Left lung (tissue), 4 donors: ENCODE measurements at regions not wholly inside any gene's neighbourhood (a gene's known extent, or its start where the extent isn't known, plus 50 kb on each side); places are given as distances from the start of the nearest gene placed in this dataset.

ENCODE experiments used
- ATAC-seq: fragments of 200-7000 bp; cut with Tn5 transposase; one replicate; pipeline ENCODE4 v1.9.1; 2020; ENCODE audit warnings: moderate library complexity
- DNase-seq, 4 donors: peaks; one replicate each; pipeline ENCODE4 v3.0.0-alpha.2; 2013 to 2020
- H3K27ac ChIP-seq, 2 donors: fragments of 200-600 bp; sonication (generic) in 1 of 2; one replicate each; pipeline versions ENCODE4 v1.5.0 to v1.8.0; 2020 to 2021
- H3K27me3 ChIP-seq, 2 donors: fragments of 200-600 bp; sonication (generic) in 1 of 2; one replicate each; pipeline versions ENCODE4 v1.5.0 to v1.8.0; 2020 to 2021
- H3K36me3 ChIP-seq, 2 donors: fragments of 200-600 bp; sonication (generic) in 1 of 2; one replicate each; pipeline versions ENCODE4 v1.5.0 to v1.8.0; 2020 to 2021
- H3K4me1 ChIP-seq, 2 donors: fragments of 200-600 bp; one replicate each; pipeline ENCODE4 v1.8.0; 2021
- H3K4me3 ChIP-seq, 2 donors: fragments of 200-600 bp; sonication (generic) in 1 of 2; one replicate each; pipeline versions ENCODE4 v1.5.0 to v1.8.0; 2020 to 2021; ENCODE audit warnings: mild to moderate bottlenecking in 1 of 2
- H3K9me3 ChIP-seq, 2 donors: fragments of 200-600 bp; sonication (generic) in 1 of 2; one replicate each; pipeline versions ENCODE4 v1.5.0 to v1.8.0; 2020 to 2021
- CTCF ChIP-seq, 2 donors: fragments of 200-600 bp; sonication (generic) in 1 of 2; IDR thresholded peaks; one replicate each; pipeline versions ENCODE4 v1.5.0 to v1.8.0; 2021; ENCODE audit warnings: antibody characterized with exemption in 2 of 2
- intact Hi-C, 2 donors: fragments of 100-400 bp; cut with DNase I; formaldehyde crosslinking; loops; one replicate each; pipeline versions ENCODE4 v1.11.2 to v1.14.2; 2022
- donor health status: DM: no; HTN: yes; CAD: no.
- donor health status: DM: no; HTN: no; CAD: no.

- no peak for TF ChIP-seq CTCF (IDR thresholded peaks at IDR 0.05)
- Histone ChIP-seq H3K9me3 (no peaks in the 10 kb centered on the region), H3K27me3 (no peaks in the 10 kb centered on the region), H3K4me3 (no peak overlapping the region), H3K36me3 (no peaks in the 10 kb centered on the region), H3K27ac (no peak overlapping the region), H3K4me1 (peaks cover 0 to 12% of the 10 kb centered on the region in 2 donors)
- intact Hi-C loops = no loop called here
- DNase-seq (no peak), ATAC-seq (no peak)
Measured at GRCh38 chr9:105132606-105133005, 111.8 kb upstream of the SLC44A1 start.

GRCh38 chr9:105138306-105138801, 106.1 kb upstream of the SLC44A1 start:
- DNase-seq (no peak), ATAC-seq (no peak)
- Histone ChIP-seq H3K4me3 (no peak overlapping the region), H3K4me1 (peaks cover 4 to 29% of the 10 kb centered on the region in 2 donors), H3K27me3 (no peaks in the 10 kb centered on the region), H3K36me3 (no peaks in the 10 kb centered on the region), H3K9me3 (no peaks in the 10 kb centered on the region), H3K27ac (no peak overlapping the region)
- intact Hi-C loops = no loop called here
- no peak for TF ChIP-seq CTCF (IDR thresholded peaks at IDR 0.05)

DNA sequence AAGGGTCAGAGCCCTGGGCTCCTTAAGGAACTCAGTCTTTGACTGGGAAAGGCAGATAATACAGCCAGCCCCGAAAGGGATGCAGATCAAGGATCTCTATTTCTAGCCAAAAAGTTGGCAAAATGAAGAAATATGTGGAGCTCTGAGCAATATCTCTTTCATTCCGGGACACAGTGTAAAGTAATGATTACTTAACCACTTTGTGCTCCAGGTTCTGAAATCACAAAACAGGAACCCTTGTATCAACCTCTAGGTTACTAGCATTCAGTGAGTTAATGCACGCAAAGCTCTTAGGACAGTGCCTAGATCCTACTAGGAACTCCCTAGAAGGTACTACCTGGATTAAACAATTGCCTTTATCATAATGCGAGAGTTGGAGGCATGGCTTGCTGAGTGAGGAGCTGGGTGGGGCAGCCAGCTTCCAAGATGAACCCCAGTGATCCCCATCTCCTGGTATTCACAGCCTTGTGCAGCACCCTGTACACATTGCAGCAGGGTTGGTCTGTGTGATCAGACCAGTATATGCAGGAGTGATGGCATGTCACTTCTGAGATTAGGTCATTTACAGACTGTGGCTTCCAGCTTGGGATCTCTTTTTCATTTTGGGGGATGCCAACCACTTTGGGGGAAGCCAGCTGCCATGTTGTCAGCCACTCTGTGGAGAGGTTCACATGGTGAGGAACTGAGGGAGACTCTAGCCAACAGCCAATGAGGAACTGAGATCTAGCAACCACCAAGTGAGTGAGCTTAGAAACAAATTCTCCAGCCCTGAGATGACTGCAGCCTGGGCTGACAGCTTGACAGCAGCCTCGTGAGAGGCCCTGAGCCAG, 103.1 kb upstream of the SLC44A1 start:
- intact Hi-C loops = no loop called here

GRCh38 chr9:105141976-105142250, 102.5 kb upstream of the SLC44A1 start:
- Histone ChIP-seq H3K4me1 (peaks cover 4 to 34% of the 10 kb centered on the region in 2 donors), H3K9me3 (no peaks in the 10 kb centered on the region), H3K36me3 (no peaks in the 10 kb centered on the region), H3K27ac (peak overlapping the region; percentile 6 to 39), H3K27me3 (no peaks in the 10 kb centered on the region), H3K4me3 (no peak overlapping the region)
- DNase-seq (no peak), ATAC-seq (no peak)
- intact Hi-C loops = no loop called here
- TF ChIP-seq CTCF (IDR thresholded peaks at IDR 0.05) = no peak

More for the DNA sequence above, 103.1 kb upstream of the SLC44A1 start:
- Histone ChIP-seq H3K27ac (peak overlapping the region in 1 of 2 donors; percentile 6), H3K4me3 (no peak overlapping the region), H3K9me3 (no peaks in the 10 kb centered on the region), H3K4me1 (peaks cover 4 to 34% of the 10 kb centered on the region in 2 donors), H3K36me3 (no peaks in the 10 kb centered on the region), H3K27me3 (no peaks in the 10 kb centered on the region)
- peak in 2 of 4 donors; percentile 40 to 50 for DNase-seq
- TF ChIP-seq CTCF (IDR thresholded peaks at IDR 0.05) = no peak
- ATAC-seq = peak; percentile 76

- Histone ChIP-seq H3K9me3 (no peaks in the 10 kb centered on the region), H3K4me1 (peaks cover 4 to 34% of the 10 kb centered on the region in 2 donors), H3K36me3 (no peaks in the 10 kb centered on the region), H3K4me3 (no peak overlapping the region), H3K27ac (peak overlapping the region; percentile 6 to 39), H3K27me3 (no peaks in the 10 kb centered on the region)
- DNase-seq (no peak), ATAC-seq (peak; percentile 72)
- intact Hi-C loops = no loop called here
- no peak for TF ChIP-seq CTCF (IDR thresholded peaks at IDR 0.05)
Measured at GRCh38 chr9:105142406-105143135, 101.9 kb upstream of the SLC44A1 start.
